Mesendoderm (in vitro differentiated cells): ENCODE measurements at regions not wholly inside any gene's neighbourhood (a gene's known extent, or its start where the extent isn't known, plus 50 kb on each side); places are given as distances from the start of the nearest gene placed in this dataset.

Experiments
- DNase-seq: peaks from one replicate; pipeline ENCODE4 v3.0.0; 2013
- H2AK5ac ChIP-seq: 2 replicates; pipeline ENCODE4 v1.6.1; 2013; ENCODE audit warnings: low read length, inconsistent platforms
- H2BK120ac ChIP-seq: 2 replicates; pipeline ENCODE4 v1.6.1; 2013; ENCODE audit warnings: low read depth, mild to moderate bottlenecking, low read length, moderate library complexity, mixed read lengths
- H2BK15ac ChIP-seq: replicated peaks from 2 replicates; pipeline ENCODE4 v1.6.1; 2013; ENCODE audit warnings: low read depth, mild to moderate bottlenecking, moderate library complexity
- H2BK5ac ChIP-seq: 2 replicates; pipeline ENCODE4 v1.6.1; 2013; ENCODE audit warnings: low read length, inconsistent platforms
- H3K18ac ChIP-seq: 2 replicates; pipeline ENCODE4 v1.6.1; 2013; ENCODE audit warnings: mild to moderate bottlenecking, low read length, mixed read lengths
- H3K23ac ChIP-seq: one replicate; pipeline ENCODE4 v1.6.1; 2013; ENCODE audit warnings: low read length
- H3K27ac ChIP-seq: 2 replicates; pipeline ENCODE4 v1.5.1; 2013; ENCODE audit warnings: low read depth, mild to moderate bottlenecking, inconsistent platforms, low read length, moderate library complexity
- H3K27me3 ChIP-seq: 2 replicates; pipeline ENCODE4 v1.6.1; 2013; ENCODE audit warnings: low read length, control low read depth, mild to moderate bottlenecking, inconsistent platforms; ENCODE audit not compliant: insufficient read depth, poor library complexity
- H3K36me3 ChIP-seq: 2 replicates; pipeline ENCODE4 v1.6.1; 2013; ENCODE audit warnings: low read length, inconsistent platforms; ENCODE audit not compliant: control insufficient read depth, insufficient read depth
- H3K4ac ChIP-seq: one replicate; pipeline ENCODE4 v1.6.1; 2013; ENCODE audit warnings: low read depth, mild to moderate bottlenecking, low read length, moderate library complexity
- H3K4me1 ChIP-seq: 2 replicates; pipeline ENCODE4 v1.6.1; 2013; ENCODE audit warnings: low read depth, low read length, inconsistent platforms; ENCODE audit not compliant: control insufficient read depth
- H3K4me2 ChIP-seq: 2 replicates; pipeline ENCODE4 v1.6.1; 2013; ENCODE audit warnings: low read length
- H3K4me3 ChIP-seq: 2 replicates; pipeline ENCODE4 v1.5.1; 2013; ENCODE audit warnings: mild to moderate bottlenecking, low read length
- H3K56ac ChIP-seq: one replicate; pipeline ENCODE4 v1.6.1; 2013; ENCODE audit warnings: low read length
- H3K79me1 ChIP-seq: 2 replicates; pipeline ENCODE4 v1.6.1; 2013; ENCODE audit warnings: low read length, inconsistent platforms
- H3K79me2 ChIP-seq: 2 replicates; pipeline ENCODE4 v1.6.1; 2013; ENCODE audit warnings: mild to moderate bottlenecking, low read length; ENCODE audit not compliant: control insufficient read depth, insufficient read depth
- H3K9ac ChIP-seq: 2 replicates; pipeline ENCODE4 v1.6.1; 2013; ENCODE audit warnings: low read length, inconsistent platforms
- H4K5ac ChIP-seq: one replicate; pipeline ENCODE4 v1.6.1; 2013; ENCODE audit warnings: low read length
- H4K8ac ChIP-seq: one replicate; pipeline ENCODE4 v1.6.1; 2013; ENCODE audit warnings: low read depth, mild to moderate bottlenecking, control low read depth, low read length, moderate library complexity
- WGBS: extraction: QIAGEN DNeasy Blood & Tissue Kit; methylation state at CpG from one replicate; pipeline ENCODE4 v1.1.7; 2013; ENCODE audit warnings: low lambda C conversion rate, missing lambda C conversion rate; ENCODE audit not compliant: insufficient coverage; ENCODE audit errors: extremely low coverage; 5-methylcytosine and 5-hydroxymethylcytosine counted together

DNA sequence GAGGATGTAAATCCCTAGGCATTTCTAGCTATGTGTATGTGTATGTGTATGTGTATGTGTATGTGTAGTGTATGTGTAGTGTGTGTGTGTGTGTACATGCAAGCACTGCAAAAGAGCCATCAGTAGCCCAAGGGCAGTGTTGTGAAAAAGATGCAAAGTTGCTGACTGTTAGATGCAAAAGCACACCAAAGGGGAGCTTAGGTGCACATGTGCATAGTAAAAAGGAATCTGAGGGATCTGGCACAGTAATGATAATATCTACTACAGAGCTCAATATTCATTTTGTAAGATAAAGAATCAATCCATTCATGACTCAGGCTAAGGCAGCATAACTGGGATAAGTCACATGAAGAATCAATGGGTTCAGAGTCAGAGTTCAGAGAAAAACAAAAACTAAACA lies 80.2 kb downstream of the TMEM47 start:
- H3K27ac ChIP-seq = no peak overlapping the region
- no peak overlapping the region for H2BK120ac ChIP-seq
- no peak overlapping the region for H4K5ac ChIP-seq
- H3K36me3 ChIP-seq = no peaks in the 10 kb centered on the region
- no peak overlapping the region for H3K9ac ChIP-seq
- no peaks in the 10 kb centered on the region for H3K4me1 ChIP-seq
- H3K27me3 ChIP-seq = no peaks in the 10 kb centered on the region
- H4K8ac ChIP-seq = no peak overlapping the region
- H3K23ac ChIP-seq = no peak overlapping the region
- H3K4me2 ChIP-seq = no peak overlapping the region
- no peak overlapping the region for H3K4ac ChIP-seq
- H3K18ac ChIP-seq = no peak overlapping the region
- no peak overlapping the region for H2BK5ac ChIP-seq
- no peaks in the 10 kb centered on the region for H3K79me1 ChIP-seq
- DNase-seq = no peak
- no peak overlapping the region for H2BK15ac ChIP-seq
- no peak overlapping the region for H2AK5ac ChIP-seq
- H3K79me2 ChIP-seq = no peaks in the 10 kb centered on the region
- no peak overlapping the region for H3K4me3 ChIP-seq
- H3K56ac ChIP-seq = no peak overlapping the region

- Histone ChIP-seq H2BK15ac (no peak overlapping the region), H3K79me1 (no peaks in the 10 kb centered on the region), H2AK5ac (no peak overlapping the region), H4K5ac (no peak overlapping the region), H2BK120ac (no peak overlapping the region), H3K27ac (no peak overlapping the region), H3K4me3 (no peak overlapping the region), H3K18ac (no peak overlapping the region), H2BK5ac (no peak overlapping the region), H3K79me2 (no peaks in the 10 kb centered on the region), H3K36me3 (no peaks in the 10 kb centered on the region), H3K9ac (no peak overlapping the region), H3K4me1 (no peaks in the 10 kb centered on the region), H4K8ac (no peak overlapping the region), H3K56ac (no peak overlapping the region), H3K4ac (no peak overlapping the region), H3K23ac (no peak overlapping the region), H3K4me2 (no peak overlapping the region), H3K27me3 (no peaks in the 10 kb centered on the region)
- WGBS = no CpG with 5 or more reads among the region's 2 CpGs
- DNase-seq = no peak
Measured at GRCh38 chrX:34565981-34566380, 91.1 kb downstream of the TMEM47 start.

- Histone ChIP-seq H3K56ac (no peak overlapping the region), H3K18ac (no peak overlapping the region), H2BK120ac (no peak overlapping the region), H3K9ac (no peak overlapping the region), H3K79me1 (no peaks in the 10 kb centered on the region), H4K5ac (no peak overlapping the region), H3K23ac (no peak overlapping the region), H3K4me1 (no peaks in the 10 kb centered on the region), H2BK15ac (no peak overlapping the region), H3K27me3 (no peaks in the 10 kb centered on the region), H3K4me2 (no peak overlapping the region), H2AK5ac (no peak overlapping the region), H3K36me3 (no peaks in the 10 kb centered on the region), H3K79me2 (no peaks in the 10 kb centered on the region), H2BK5ac (no peak overlapping the region), H3K4ac (no peak overlapping the region), H3K4me3 (no peak overlapping the region), H4K8ac (no peak overlapping the region), H3K27ac (no peak overlapping the region)
- no CpG with 5 or more reads among the region's 1 CpG for WGBS
- DNase-seq = peak; percentile 60
Measured at GRCh38 chrX:34563804-34564203, 93.3 kb downstream of the TMEM47 start.

DNA sequence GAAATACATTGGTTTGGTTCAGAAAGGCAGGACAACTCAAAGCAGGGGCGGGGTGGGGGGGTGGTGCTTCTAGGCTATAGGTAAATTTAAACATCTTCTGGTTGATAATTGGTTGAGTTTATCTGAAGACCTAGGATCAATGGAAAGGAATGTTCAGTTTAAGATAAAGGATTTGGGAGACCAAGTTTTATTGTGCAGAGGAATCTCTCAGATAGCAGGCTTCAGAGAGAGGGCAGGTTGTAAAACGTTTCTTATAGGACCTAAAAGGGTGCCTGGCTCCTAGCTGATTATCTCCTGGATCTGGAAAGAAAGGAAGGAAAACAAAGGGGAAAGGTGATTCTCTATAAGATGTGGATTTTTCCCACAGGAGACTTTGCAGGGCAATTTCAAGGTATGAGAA lies 94.0 kb downstream of the TMEM47 start:
- no peak overlapping the region for H4K5ac ChIP-seq
- H3K36me3 ChIP-seq = no peaks in the 10 kb centered on the region
- no peaks in the 10 kb centered on the region for H3K79me2 ChIP-seq
- no peak overlapping the region for H3K56ac ChIP-seq
- H3K27me3 ChIP-seq = no peaks in the 10 kb centered on the region
- no peak overlapping the region for H3K9ac ChIP-seq
- DNase-seq = peak; percentile 73
- no peaks in the 10 kb centered on the region for H3K79me1 ChIP-seq
- no peak overlapping the region for H2AK5ac ChIP-seq
- H3K4me2 ChIP-seq = no peak overlapping the region
- H3K23ac ChIP-seq = no peak overlapping the region
- H4K8ac ChIP-seq = no peak overlapping the region
- H3K4me1 ChIP-seq = no peaks in the 10 kb centered on the region
- no peak overlapping the region for H3K4me3 ChIP-seq
- no peak overlapping the region for H2BK120ac ChIP-seq
- no peak overlapping the region for H2BK5ac ChIP-seq
- WGBS = no CpG with 5 or more reads among the region's 2 CpGs
- no peak overlapping the region for H3K4ac ChIP-seq
- no peak overlapping the region for H3K18ac ChIP-seq
- H2BK15ac ChIP-seq = no peak overlapping the region
- H3K27ac ChIP-seq = no peak overlapping the region

DNA sequence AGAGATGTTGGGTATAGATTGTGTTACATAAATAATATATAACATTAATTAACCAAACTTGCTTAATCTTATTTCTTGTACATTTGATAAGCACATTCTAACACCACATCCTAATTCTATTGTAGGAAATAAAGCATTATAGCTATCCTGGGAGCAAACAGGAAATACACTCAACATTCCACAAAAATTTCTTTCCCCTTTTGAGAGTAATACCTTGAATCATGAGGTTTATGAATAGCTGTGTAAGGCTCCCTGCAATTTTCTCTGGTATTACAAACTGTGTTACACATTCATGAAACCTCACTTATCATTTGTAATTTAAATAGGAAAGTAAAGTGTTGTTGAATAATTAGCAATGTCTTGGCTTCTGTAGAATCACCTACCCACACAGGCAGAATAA lies 95.1 kb downstream of the TMEM47 start:
- H2AK5ac ChIP-seq = no peak overlapping the region
- H2BK15ac ChIP-seq = no peak overlapping the region
- no peaks in the 10 kb centered on the region for H3K79me1 ChIP-seq
- H3K79me2 ChIP-seq = no peaks in the 10 kb centered on the region
- no peak overlapping the region for H3K4ac ChIP-seq
- no peak overlapping the region for H4K5ac ChIP-seq
- no peak for DNase-seq
- no peak overlapping the region for H3K9ac ChIP-seq
- no peak overlapping the region for H3K4me3 ChIP-seq
- H2BK5ac ChIP-seq = no peak overlapping the region
- H4K8ac ChIP-seq = no peak overlapping the region
- H3K23ac ChIP-seq = no peak overlapping the region
- no peaks in the 10 kb centered on the region for H3K4me1 ChIP-seq
- no peaks in the 10 kb centered on the region for H3K36me3 ChIP-seq
- no peak overlapping the region for H3K18ac ChIP-seq
- H2BK120ac ChIP-seq = no peak overlapping the region
- H3K4me2 ChIP-seq = no peak overlapping the region
- H3K27me3 ChIP-seq = no peaks in the 10 kb centered on the region
- H3K56ac ChIP-seq = no peak overlapping the region
- no peak overlapping the region for H3K27ac ChIP-seq

DNA sequence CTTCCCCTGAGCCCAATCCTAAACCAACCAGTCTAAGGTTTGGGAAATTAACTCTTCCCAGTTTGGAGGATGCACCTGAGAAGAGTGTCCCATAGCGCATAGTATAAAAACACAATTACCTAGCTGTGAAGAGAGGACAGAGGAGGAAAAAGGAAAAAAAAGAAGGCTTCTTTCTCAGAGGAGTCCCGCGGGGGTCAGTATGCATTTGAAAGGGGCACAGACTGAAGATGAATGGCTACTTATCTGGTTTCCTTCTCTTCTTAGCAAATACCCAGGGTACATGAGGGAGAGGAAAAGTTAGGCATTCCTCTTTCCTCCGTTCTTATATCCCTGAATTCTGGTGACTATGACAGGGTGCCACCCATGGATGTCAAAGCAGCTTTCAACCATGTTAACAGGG lies 96.9 kb downstream of the TMEM47 start:
- WGBS = no CpG with 5 or more reads among the region's 4 CpGs
- DNase-seq = no peak
- H4K5ac ChIP-seq = no peak overlapping the region
- no peak overlapping the region for H2AK5ac ChIP-seq
- H3K4me1 ChIP-seq = no peaks in the 10 kb centered on the region
- H4K8ac ChIP-seq = no peak overlapping the region
- no peak overlapping the region for H2BK120ac ChIP-seq
- no peak overlapping the region for H2BK15ac ChIP-seq
- no peaks in the 10 kb centered on the region for H3K79me2 ChIP-seq
- no peaks in the 10 kb centered on the region for H3K79me1 ChIP-seq
- H3K27ac ChIP-seq = no peak overlapping the region
- H3K4ac ChIP-seq = no peak overlapping the region
- H3K9ac ChIP-seq = no peak overlapping the region
- no peak overlapping the region for H2BK5ac ChIP-seq
- no peak overlapping the region for H3K56ac ChIP-seq
- no peak overlapping the region for H3K4me2 ChIP-seq
- no peaks in the 10 kb centered on the region for H3K27me3 ChIP-seq
- H3K4me3 ChIP-seq = no peak overlapping the region
- H3K23ac ChIP-seq = no peak overlapping the region
- no peaks in the 10 kb centered on the region for H3K36me3 ChIP-seq
- H3K18ac ChIP-seq = no peak overlapping the region
